OCI-LY7 (cell line): ENCODE measurements at regions not wholly inside any gene's neighbourhood (a gene's known extent, or its start where the extent isn't known, plus 50 kb on each side); places are given as distances from the start of the nearest gene placed in this dataset.

Experiments
- BruUV-seq: library from RNA; stranded (reverse); fragments of 400-500 nt; replicated peaks from 2 replicates; lab custom pipeline; 2021; lab: Mats Ljungman, UMichigan
- CTCF ChIA-PET: fragments of 300-600 bp; sonication (Branson Sonifier 250); formaldehyde crosslinking; loops from one replicate; lab custom pipeline; 2022; ENCODE audit warnings: antibody characterized with exemption; ENCODE audit not compliant: unreplicated experiment; lab: Charles Lee
- POLR2A ChIA-PET: fragments of 300-600 bp; sonication (Branson Sonifier 250); formaldehyde crosslinking; loops from one replicate; lab custom pipeline; 2022; ENCODE audit warnings: antibody characterized with exemption; lab: Charles Lee
- DNase-seq: peaks from one replicate; pipeline ENCODE4 v3.0.0-alpha.2; 2015; ENCODE audit warnings: low spot score
- H2AFZ ChIP-seq: fragments of 200-600 bp; sonication (generic), shearing (Covaris generic); 2 replicates; pipeline ENCODE4 v1.6.1; 2014; ENCODE audit warnings: mild to moderate bottlenecking, antibody characterized with exemption, low read length, moderate library complexity
- H3K27ac ChIP-seq: fragments of 200-600 bp; sonication (generic); 2 replicates; pipeline ENCODE4 v1.5.1; 2014; ENCODE audit warnings: mixed run types, low read depth, mild to moderate bottlenecking, moderate library complexity, low read length, inconsistent platforms; ENCODE audit not compliant: poor library complexity, severe bottlenecking
- H3K36me3 ChIP-seq: fragments of 200-600 bp; sonication (generic); 2 replicates; pipeline ENCODE4 v1.6.1; 2014; ENCODE audit warnings: mild to moderate bottlenecking, antibody characterized with exemption, low read length, moderate library complexity, mixed read lengths; ENCODE audit not compliant: insufficient read depth
- H3K4me1 ChIP-seq: fragments of 200-600 bp; sonication (generic); 2 replicates; pipeline ENCODE4 v1.5.1; 2014; ENCODE audit warnings: mild to moderate bottlenecking, low read length; ENCODE audit not compliant: insufficient read depth, poor library complexity, severe bottlenecking
- H3K4me2 ChIP-seq: fragments of 200-600 bp; sonication (generic); 2 replicates; pipeline ENCODE4 v1.6.1; 2014; ENCODE audit warnings: mild to moderate bottlenecking, low read length
- H3K4me3 ChIP-seq: fragments of 200-600 bp; sonication (generic); 2 replicates; pipeline ENCODE4 v1.5.1; 2014; ENCODE audit warnings: mild to moderate bottlenecking, low read depth, low read length; ENCODE audit not compliant: poor library complexity, severe bottlenecking
- H3K79me2 ChIP-seq: fragments of 200-600 bp; sonication (generic); 2 replicates; pipeline ENCODE4 v1.6.1; 2016; ENCODE audit warnings: low read depth, mild to moderate bottlenecking, low read length, moderate library complexity, mixed read lengths; ENCODE audit not compliant: insufficient read depth
- H3K9me2 ChIP-seq: fragments of 200-600 bp; sonication (generic); 2 replicates; pipeline ENCODE4 v1.6.1; 2016; ENCODE audit warnings: mild to moderate bottlenecking, low read length, mixed read lengths; ENCODE audit not compliant: insufficient read depth
- H3K9me3 ChIP-seq: fragments of 200-600 bp; sonication (generic); 2 replicates; pipeline ENCODE4 v1.6.1; 2014; ENCODE audit warnings: mild to moderate bottlenecking, mixed run types, low read length, mixed read lengths
- H4K20me1 ChIP-seq: fragments of 200-600 bp; sonication (generic); 2 replicates; pipeline ENCODE4 v1.6.1; 2014; ENCODE audit warnings: mild to moderate bottlenecking, antibody characterized with exemption, low read length, moderate library complexity, mixed read lengths; ENCODE audit not compliant: insufficient read depth
- EZH2phosphoT487 ChIP-seq: fragments of 200-600 bp; sonication (generic); IDR thresholded peaks from 2 replicates; pipeline ENCODE4 v1.6.1; 2018; ENCODE audit warnings: low read depth, borderline replicate concordance, mild to moderate bottlenecking, mixed run types, antibody characterized with exemption, low read length, moderate library complexity, mixed read lengths
- intact Hi-C: fragments of 100-400 bp; cut with micrococcal nuclease; formaldehyde crosslinking; loops from one replicate; pipeline ENCODE4 v1.10.0; 2022; ENCODE audit not compliant: unreplicated experiment
- TF ChIP-seq, protein P1 (sequence below): fragments of 200-600 bp; sonication (generic); conservative IDR thresholded peaks from 2 replicates; pipeline ENCODE4 v1.5.1; 2014; ENCODE audit warnings: mild to moderate bottlenecking, antibody characterized with exemption, low read length, moderate library complexity, mixed read lengths

DNA sequence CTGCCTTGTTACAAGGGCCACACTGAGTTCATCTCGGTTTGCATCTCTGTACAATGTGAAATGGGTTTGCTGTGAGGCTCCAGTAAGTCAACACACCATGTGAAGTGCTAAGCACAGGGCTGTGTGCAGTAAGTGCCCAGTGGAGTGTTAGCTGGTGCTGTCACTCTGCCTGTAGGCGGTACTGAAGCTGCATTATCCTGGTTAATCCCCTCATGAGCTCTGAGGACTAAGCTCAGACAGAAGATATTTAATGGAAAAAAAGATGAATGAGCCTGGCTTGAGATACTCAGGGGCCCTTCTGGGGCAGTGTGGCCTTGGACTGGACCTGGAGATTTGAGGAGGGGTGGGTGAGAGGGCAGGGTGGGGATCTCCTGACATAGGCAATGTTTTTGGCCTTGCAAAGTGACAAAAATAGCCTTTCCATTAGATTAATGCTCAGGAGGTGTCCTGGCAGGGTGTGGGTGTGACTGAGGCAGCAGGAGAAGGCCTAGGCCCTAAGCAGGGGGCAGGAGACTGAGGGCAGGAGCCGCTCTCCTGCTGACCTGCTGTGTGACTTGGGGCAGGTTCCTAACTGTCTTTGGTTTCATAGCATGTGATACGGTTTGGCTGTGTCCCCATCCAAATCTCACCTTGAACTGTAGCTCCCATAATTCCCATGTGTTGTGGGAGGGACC is 570.5 kb downstream of the PTPRU start:
- H2AFZ ChIP-seq = no peak overlapping the region
- H3K9me3 ChIP-seq = no peaks in the 10 kb centered on the region
- H3K9me2 ChIP-seq = no peaks in the 10 kb centered on the region
- intact Hi-C loops = no loop called here
- H3K4me2 ChIP-seq = no peak overlapping the region
- no peak for DNase-seq
- BruUV-seq = no TSS peak
- no peaks in the 10 kb centered on the region for H4K20me1 ChIP-seq
- H3K79me2 ChIP-seq = no peaks in the 10 kb centered on the region
- ChIA-PET POLR2A (no interaction called here), CTCF (no interaction called here)
- H3K27ac ChIP-seq = no peak overlapping the region
- no peaks in the 10 kb centered on the region for H3K4me1 ChIP-seq
- H3K36me3 ChIP-seq = no peaks in the 10 kb centered on the region
- H3K4me3 ChIP-seq = no peak overlapping the region
- no peak for TF ChIP-seq EZH2phosphoT487
- TF ChIP-seq, protein P1, sequence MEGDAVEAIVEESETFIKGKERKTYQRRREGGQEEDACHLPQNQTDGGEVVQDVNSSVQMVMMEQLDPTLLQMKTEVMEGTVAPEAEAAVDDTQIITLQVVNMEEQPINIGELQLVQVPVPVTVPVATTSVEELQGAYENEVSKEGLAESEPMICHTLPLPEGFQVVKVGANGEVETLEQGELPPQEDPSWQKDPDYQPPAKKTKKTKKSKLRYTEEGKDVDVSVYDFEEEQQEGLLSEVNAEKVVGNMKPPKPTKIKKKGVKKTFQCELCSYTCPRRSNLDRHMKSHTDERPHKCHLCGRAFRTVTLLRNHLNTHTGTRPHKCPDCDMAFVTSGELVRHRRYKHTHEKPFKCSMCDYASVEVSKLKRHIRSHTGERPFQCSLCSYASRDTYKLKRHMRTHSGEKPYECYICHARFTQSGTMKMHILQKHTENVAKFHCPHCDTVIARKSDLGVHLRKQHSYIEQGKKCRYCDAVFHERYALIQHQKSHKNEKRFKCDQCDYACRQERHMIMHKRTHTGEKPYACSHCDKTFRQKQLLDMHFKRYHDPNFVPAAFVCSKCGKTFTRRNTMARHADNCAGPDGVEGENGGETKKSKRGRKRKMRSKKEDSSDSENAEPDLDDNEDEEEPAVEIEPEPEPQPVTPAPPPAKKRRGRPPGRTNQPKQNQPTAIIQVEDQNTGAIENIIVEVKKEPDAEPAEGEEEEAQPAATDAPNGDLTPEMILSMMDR = no peak

DNA sequence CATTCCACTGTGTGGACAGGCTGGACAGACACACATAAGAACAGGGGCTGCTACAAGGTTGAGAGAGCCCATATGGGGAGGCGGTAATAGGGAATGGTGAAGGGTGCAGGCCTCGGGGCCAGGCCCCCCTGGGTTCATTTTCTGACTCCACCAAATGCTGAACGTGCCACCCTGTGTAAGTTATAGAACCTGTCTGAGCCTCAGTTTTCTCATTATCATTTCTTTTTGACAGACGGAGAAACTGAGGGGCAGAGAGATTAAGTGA is 569.5 kb downstream of the PTPRU start:
- TF ChIP-seq, protein P1 = no peak
- no peak for TF ChIP-seq EZH2phosphoT487
- Histone ChIP-seq H2AFZ (no peak overlapping the region), H3K4me1 (no peaks in the 10 kb centered on the region), H3K9me2 (no peaks in the 10 kb centered on the region), H3K79me2 (no peaks in the 10 kb centered on the region), H3K9me3 (no peaks in the 10 kb centered on the region), H3K36me3 (no peaks in the 10 kb centered on the region), H4K20me1 (no peaks in the 10 kb centered on the region), H3K27ac (no peak overlapping the region), H3K4me2 (no peak overlapping the region), H3K4me3 (no peak overlapping the region)
- POLR2A ChIA-PET = no interaction called here
- no peak for DNase-seq
- CTCF ChIA-PET = no interaction called here
- intact Hi-C loops = no loop called here
- no TSS peak for BruUV-seq

DNA sequence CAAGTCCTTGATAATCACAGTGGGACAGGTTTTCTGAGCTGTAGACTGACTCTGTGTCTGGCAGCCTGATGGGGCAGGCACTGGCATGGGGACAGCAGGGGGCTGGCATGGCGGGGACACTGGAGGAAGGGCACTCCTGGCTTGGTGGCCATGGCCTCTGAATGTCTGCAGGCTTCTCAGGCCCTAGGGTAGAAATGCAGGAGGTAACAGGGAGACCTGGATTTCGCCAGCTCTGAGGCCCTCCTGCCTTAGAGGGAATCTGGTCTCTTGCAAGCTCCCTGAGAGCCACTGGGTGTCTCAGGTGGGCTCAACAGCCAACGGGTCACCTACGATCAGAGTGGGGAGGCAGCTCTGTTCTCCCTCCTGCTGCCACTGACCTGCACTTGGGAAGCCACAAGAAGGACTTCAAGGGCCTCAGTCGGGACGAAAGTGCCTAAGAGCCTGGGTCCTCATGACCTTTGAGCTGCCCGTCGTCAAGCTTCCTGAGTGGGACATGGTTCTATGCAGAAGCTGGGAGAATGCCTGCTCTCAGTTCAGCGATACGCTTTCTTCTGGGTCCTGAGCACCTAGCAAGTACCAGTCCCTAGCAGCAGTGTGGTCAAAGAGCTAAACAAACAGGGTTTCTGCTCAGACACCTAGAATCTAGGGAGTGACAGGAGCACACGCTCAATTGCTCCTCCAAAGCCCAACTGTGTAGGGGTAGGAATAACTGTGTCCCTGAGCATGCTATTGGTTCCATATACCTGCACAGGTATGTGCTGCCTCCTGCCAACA is 569.0 kb downstream of the PTPRU start:
- H3K27ac ChIP-seq = no peak overlapping the region
- POLR2A ChIA-PET = no interaction called here
- H3K9me2 ChIP-seq = no peaks in the 10 kb centered on the region
- no peaks in the 10 kb centered on the region for H3K36me3 ChIP-seq
- intact Hi-C loops = no loop called here
- no peak for DNase-seq
- BruUV-seq = no TSS peak
- H3K9me3 ChIP-seq = no peaks in the 10 kb centered on the region
- H4K20me1 ChIP-seq = no peaks in the 10 kb centered on the region
- CTCF ChIA-PET = no interaction called here
- no peak overlapping the region for H3K4me3 ChIP-seq
- no peaks in the 10 kb centered on the region for H3K4me1 ChIP-seq
- no peak overlapping the region for H3K4me2 ChIP-seq
- no peaks in the 10 kb centered on the region for H3K79me2 ChIP-seq
- TF ChIP-seq EZH2phosphoT487 = no peak
- TF ChIP-seq, protein P1 = no peak
- H2AFZ ChIP-seq = no peak overlapping the region
